RWPE2 (cell line): ENCODE measurements at regions not wholly inside any gene's neighbourhood (a gene's known extent, or its start where the extent isn't known, plus 50 kb on each side); places are given as distances from the start of the nearest gene placed in this dataset.

ENCODE experiments used
- ATAC-seq: fragments of 200-7000 bp; cut with Tn5 transposase; 3 replicates; pipeline ENCODE4 v1.9.1; 2021; ENCODE audit warnings: low read depth
- DNase-seq: peaks from one replicate; pipeline ENCODE4 v3.0.0-alpha.2; 2020; ENCODE audit warnings: low spot score
- H3K27ac ChIP-seq: fragments of 450-650 bp; 2 replicates; pipeline ENCODE4 v1.5.1; 2017; ENCODE audit warnings: mild to moderate bottlenecking; ENCODE audit not compliant: poor library complexity, severe bottlenecking
- H3K27me3 ChIP-seq: fragments of 250-450 bp; sonication (Bioruptor Pico); 2 replicates; pipeline ENCODE4 v1.5.1; 2021; ENCODE audit warnings: mild to moderate bottlenecking, moderate library complexity; ENCODE audit not compliant: insufficient read depth, poor library complexity, severe bottlenecking
- H3K36me3 ChIP-seq: fragments of 250-450 bp; sonication (Bioruptor Pico); 2 replicates; pipeline ENCODE4 v1.5.1; 2020; ENCODE audit warnings: low read depth, mild to moderate bottlenecking, moderate library complexity
- H3K4me1 ChIP-seq: fragments of 250-450 bp; sonication (Bioruptor Pico); 2 replicates; pipeline ENCODE4 v1.5.1; 2021; ENCODE audit warnings: mild to moderate bottlenecking, moderate library complexity; ENCODE audit not compliant: insufficient read depth, poor library complexity, severe bottlenecking
- H3K4me3 ChIP-seq: fragments of 250-450 bp; sonication (Bioruptor Pico); 2 replicates; pipeline ENCODE4 v1.5.1; 2021; ENCODE audit warnings: mild to moderate bottlenecking, moderate library complexity; ENCODE audit not compliant: severe bottlenecking
- H3K9me3 ChIP-seq: fragments of 250-450 bp; sonication (Bioruptor Pico); 2 replicates; pipeline ENCODE4 v1.5.1; 2021; ENCODE audit warnings: mild to moderate bottlenecking, moderate library complexity; ENCODE audit not compliant: severe bottlenecking
- CTCF ChIP-seq: fragments of 450-650 bp; IDR thresholded peaks from one replicate; pipeline ENCODE4 v1.5.1; 2017; ENCODE audit warnings: mild to moderate bottlenecking, moderate library complexity; ENCODE audit not compliant: poor library complexity, severe bottlenecking

- Histone ChIP-seq H3K9me3 (no peaks in the 10 kb centered on the region), H3K4me1 (peaks cover 6% of the 10 kb centered on the region), H3K27ac (no peak overlapping the region), H3K27me3 (no peaks in the 10 kb centered on the region), H3K36me3 (no peaks in the 10 kb centered on the region), H3K4me3 (no peak overlapping the region)
- ATAC-seq (no peak), DNase-seq (no peak)
- no peak for TF ChIP-seq CTCF
Observed at GRCh38 chr12:91687052-91688017, 458.3 kb downstream of the BTG1 start.

GRCh38 chr12:91685917-91686316 lies 459.7 kb downstream of the BTG1 start:
- ATAC-seq (peak; percentile 61; the same call in 2 of the 3 replicates), DNase-seq (no peak)
- no peaks in the 10 kb centered on the region for H3K9me3 ChIP-seq
- no peak overlapping the region for H3K27ac ChIP-seq
- H3K4me1 ChIP-seq: peaks cover 6% of the 10 kb centered on the region
- H3K36me3 ChIP-seq: no peaks in the 10 kb centered on the region
- H3K27me3 ChIP-seq: no peaks in the 10 kb centered on the region
- no peak for TF ChIP-seq CTCF
- no peak overlapping the region for H3K4me3 ChIP-seq

- DNase-seq (no peak), ATAC-seq (no peak)
- Histone ChIP-seq H3K9me3 (no peaks in the 10 kb centered on the region), H3K27ac (no peak overlapping the region), H3K27me3 (no peaks in the 10 kb centered on the region), H3K4me1 (peaks cover 6% of the 10 kb centered on the region), H3K36me3 (no peaks in the 10 kb centered on the region), H3K4me3 (no peak overlapping the region)
- no peak for TF ChIP-seq CTCF
Observed at GRCh38 chr12:91681751-91682150, 463.9 kb downstream of the BTG1 start.

- no peak for TF ChIP-seq CTCF
- no peak for ATAC-seq
- DNase-seq: no peak
- peaks cover under 1% of the 10 kb centered on the region for H3K4me1 ChIP-seq
- H3K36me3 ChIP-seq: no peaks in the 10 kb centered on the region
- no peak overlapping the region for H3K27ac ChIP-seq
- H3K9me3 ChIP-seq: no peaks in the 10 kb centered on the region
- no peaks in the 10 kb centered on the region for H3K27me3 ChIP-seq
- H3K4me3 ChIP-seq: no peak overlapping the region
Observed at GRCh38 chr12:91680864-91681263, 464.8 kb downstream of the BTG1 start.

GRCh38 chr12:91677556-91677955 lies 468.1 kb downstream of the BTG1 start:
- ATAC-seq (no peak), DNase-seq (no peak)
- Histone ChIP-seq H3K4me1 (no peaks in the 10 kb centered on the region), H3K9me3 (no peaks in the 10 kb centered on the region), H3K36me3 (no peaks in the 10 kb centered on the region), H3K27me3 (no peaks in the 10 kb centered on the region), H3K27ac (no peak overlapping the region), H3K4me3 (no peak overlapping the region)
- TF ChIP-seq CTCF: no peak
